ENCODE measurements at regions not wholly inside any gene's neighbourhood (a gene's known extent, or its start where the extent isn't known, plus 50 kb on each side); places are given as distances from the start of the nearest gene placed in this dataset.
A peak's percentile ranks its signal among the peaks of the same experiment; 100 is the strongest.

GRCh38 chr2:221975151-221975550 lies 323.6 kb downstream of the PAX3 start (continued):
- TF ChIP-seq CREB1 (CRISPR knock-in tag; IDR thresholded peaks at IDR 0.05; ENCODE audit: low read depth): no peak

DNA sequence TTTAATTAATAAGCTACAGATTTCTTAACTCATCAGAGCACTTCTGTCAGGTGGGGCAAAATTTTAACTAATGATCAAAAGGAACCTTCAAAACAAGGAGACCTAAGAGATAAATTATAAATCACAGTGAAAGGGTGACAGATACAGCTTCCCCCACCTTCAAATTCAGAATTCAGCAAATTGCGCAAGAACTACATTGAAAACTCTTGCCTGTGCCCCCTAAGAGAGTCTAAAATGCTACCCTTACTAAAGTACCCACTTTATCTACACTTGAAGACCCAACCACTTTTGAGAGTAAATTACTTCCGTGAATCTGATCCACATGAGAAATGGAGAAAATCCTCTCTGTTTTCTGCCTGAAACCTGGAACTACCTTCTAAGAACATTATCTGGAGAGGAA lies 324.9 kb downstream of the PAX3 start:
- no peaks in the 10 kb centered on the region for H3K79me2 ChIP-seq (replicated peaks; ENCODE audit: insufficient read depth)
- no peak overlapping the region for H3K4me2 ChIP-seq
- H3K36me3 Mint-ChIP-seq (ENCODE audit: low read depth): no peaks in the 10 kb centered on the region
- H3K4me1 Mint-ChIP-seq: peaks cover 7% of the 10 kb centered on the region; the same call in 2 of the 3 replicates
- H4K20me1 ChIP-seq (replicated peaks; ENCODE audit: insufficient read depth): no peaks in the 10 kb centered on the region
- H3K4me3 Mint-ChIP-seq: no peak overlapping the region
- no peaks in the 10 kb centered on the region for H3K27me3 ChIP-seq (ENCODE audit: insufficient read depth)
- H3K27ac ChIP-seq (ENCODE audit: low read depth): no peak overlapping the region
- no peak overlapping the region for H3K27ac Mint-ChIP-seq
- TF ChIP-seq POLR2AphosphoS5 (IDR thresholded peaks at IDR 0.05; ENCODE audit: low read depth) (no peak), ZNF331 (CRISPR knock-in tag; IDR thresholded peaks at IDR 0.05; ENCODE audit: low read depth) (no peak), STAT1 (IDR thresholded peaks at IDR 0.05; ENCODE audit: unreplicated experiment) (no peak), EZH2 (IDR thresholded peaks at IDR 0.05; ENCODE audit: low read depth, unreplicated experiment) (no peak), JUNB (IDR thresholded peaks at IDR 0.05; ENCODE audit: unreplicated experiment) (no peak), ZNF114 (CRISPR knock-in tag; IDR thresholded peaks at IDR 0.05) (no peak), ZNF462 (CRISPR knock-in tag; IDR thresholded peaks at IDR 0.05) (no peak), NANOG (IDR thresholded peaks at IDR 0.05; ENCODE audit: borderline replicate concordance) (no peak), EZH2phosphoT487 (IDR thresholded peaks at IDR 0.05; ENCODE audit: unreplicated experiment) (no peak), CREB1 (CRISPR knock-in tag; IDR thresholded peaks at IDR 0.05; ENCODE audit: low read depth) (no peak)
- TF ChIP-seq, protein P1, sequence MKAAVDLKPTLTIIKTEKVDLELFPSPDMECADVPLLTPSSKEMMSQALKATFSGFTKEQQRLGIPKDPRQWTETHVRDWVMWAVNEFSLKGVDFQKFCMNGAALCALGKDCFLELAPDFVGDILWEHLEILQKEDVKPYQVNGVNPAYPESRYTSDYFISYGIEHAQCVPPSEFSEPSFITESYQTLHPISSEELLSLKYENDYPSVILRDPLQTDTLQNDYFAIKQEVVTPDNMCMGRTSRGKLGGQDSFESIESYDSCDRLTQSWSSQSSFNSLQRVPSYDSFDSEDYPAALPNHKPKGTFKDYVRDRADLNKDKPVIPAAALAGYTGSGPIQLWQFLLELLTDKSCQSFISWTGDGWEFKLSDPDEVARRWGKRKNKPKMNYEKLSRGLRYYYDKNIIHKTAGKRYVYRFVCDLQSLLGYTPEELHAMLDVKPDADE (IDR thresholded peaks at IDR 0.05): no peak
- TF ChIP-seq, protein P2, sequence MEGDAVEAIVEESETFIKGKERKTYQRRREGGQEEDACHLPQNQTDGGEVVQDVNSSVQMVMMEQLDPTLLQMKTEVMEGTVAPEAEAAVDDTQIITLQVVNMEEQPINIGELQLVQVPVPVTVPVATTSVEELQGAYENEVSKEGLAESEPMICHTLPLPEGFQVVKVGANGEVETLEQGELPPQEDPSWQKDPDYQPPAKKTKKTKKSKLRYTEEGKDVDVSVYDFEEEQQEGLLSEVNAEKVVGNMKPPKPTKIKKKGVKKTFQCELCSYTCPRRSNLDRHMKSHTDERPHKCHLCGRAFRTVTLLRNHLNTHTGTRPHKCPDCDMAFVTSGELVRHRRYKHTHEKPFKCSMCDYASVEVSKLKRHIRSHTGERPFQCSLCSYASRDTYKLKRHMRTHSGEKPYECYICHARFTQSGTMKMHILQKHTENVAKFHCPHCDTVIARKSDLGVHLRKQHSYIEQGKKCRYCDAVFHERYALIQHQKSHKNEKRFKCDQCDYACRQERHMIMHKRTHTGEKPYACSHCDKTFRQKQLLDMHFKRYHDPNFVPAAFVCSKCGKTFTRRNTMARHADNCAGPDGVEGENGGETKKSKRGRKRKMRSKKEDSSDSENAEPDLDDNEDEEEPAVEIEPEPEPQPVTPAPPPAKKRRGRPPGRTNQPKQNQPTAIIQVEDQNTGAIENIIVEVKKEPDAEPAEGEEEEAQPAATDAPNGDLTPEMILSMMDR (conservative IDR thresholded peaks at IDR 0.05; ENCODE audit: low read depth in 2 of 2): no peak
- TF ChIP-seq, protein P3, sequence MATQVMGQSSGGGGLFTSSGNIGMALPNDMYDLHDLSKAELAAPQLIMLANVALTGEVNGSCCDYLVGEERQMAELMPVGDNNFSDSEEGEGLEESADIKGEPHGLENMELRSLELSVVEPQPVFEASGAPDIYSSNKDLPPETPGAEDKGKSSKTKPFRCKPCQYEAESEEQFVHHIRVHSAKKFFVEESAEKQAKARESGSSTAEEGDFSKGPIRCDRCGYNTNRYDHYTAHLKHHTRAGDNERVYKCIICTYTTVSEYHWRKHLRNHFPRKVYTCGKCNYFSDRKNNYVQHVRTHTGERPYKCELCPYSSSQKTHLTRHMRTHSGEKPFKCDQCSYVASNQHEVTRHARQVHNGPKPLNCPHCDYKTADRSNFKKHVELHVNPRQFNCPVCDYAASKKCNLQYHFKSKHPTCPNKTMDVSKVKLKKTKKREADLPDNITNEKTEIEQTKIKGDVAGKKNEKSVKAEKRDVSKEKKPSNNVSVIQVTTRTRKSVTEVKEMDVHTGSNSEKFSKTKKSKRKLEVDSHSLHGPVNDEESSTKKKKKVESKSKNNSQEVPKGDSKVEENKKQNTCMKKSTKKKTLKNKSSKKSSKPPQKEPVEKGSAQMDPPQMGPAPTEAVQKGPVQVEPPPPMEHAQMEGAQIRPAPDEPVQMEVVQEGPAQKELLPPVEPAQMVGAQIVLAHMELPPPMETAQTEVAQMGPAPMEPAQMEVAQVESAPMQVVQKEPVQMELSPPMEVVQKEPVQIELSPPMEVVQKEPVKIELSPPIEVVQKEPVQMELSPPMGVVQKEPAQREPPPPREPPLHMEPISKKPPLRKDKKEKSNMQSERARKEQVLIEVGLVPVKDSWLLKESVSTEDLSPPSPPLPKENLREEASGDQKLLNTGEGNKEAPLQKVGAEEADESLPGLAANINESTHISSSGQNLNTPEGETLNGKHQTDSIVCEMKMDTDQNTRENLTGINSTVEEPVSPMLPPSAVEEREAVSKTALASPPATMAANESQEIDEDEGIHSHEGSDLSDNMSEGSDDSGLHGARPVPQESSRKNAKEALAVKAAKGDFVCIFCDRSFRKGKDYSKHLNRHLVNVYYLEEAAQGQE (IDR thresholded peaks at IDR 0.05; ENCODE audit: unreplicated experiment): no peak
- H3K9me2 ChIP-seq (ENCODE audit: insufficient read depth): peaks cover 4% of the 10 kb centered on the region
- H3K36me3 ChIP-seq (ENCODE audit: insufficient read depth): no peaks in the 10 kb centered on the region
- DNase-seq (ENCODE audit: low spot score): no peak
- no peaks in the 10 kb centered on the region for H3K27me3 Mint-ChIP-seq (ENCODE audit: insufficient read depth, low read depth, poor library complexity)
- H3K9me3 Mint-ChIP-seq: no peaks in the 10 kb centered on the region
- no peak for ATAC-seq
- H3K4me1 ChIP-seq (ENCODE audit: insufficient read depth): no peaks in the 10 kb centered on the region
- no peaks in the 10 kb centered on the region for H3F3A ChIP-seq (replicated peaks; ENCODE audit: low read depth)
- H3K4me3 ChIP-seq: no peak overlapping the region
- H2AFZ ChIP-seq: 0 out of 2 replicates have a peak overlapping the region, but pooled peaks have one; percentile 6
